WTC11 (cell line): ENCODE measurements at regions not wholly inside any gene's neighbourhood (a gene's known extent, or its start where the extent isn't known, plus 50 kb on each side); places are given as distances from the start of the nearest gene placed in this dataset.

Source experiments
- ATAC-seq: fragments of 200-7000 bp; cut with Tn5 transposase; 2 replicates; pipeline ENCODE4 v1.10.0; 2021; ENCODE audit warnings: mild to moderate bottlenecking, moderate library complexity
- CTCF ChIA-PET: fragments of 300-600 bp; sonication (Branson Sonifier 250); formaldehyde crosslinking; loops from one replicate; lab custom pipeline; 2021; ENCODE audit warnings: antibody characterized with exemption; lab: Charles Lee
- POLR2A ChIA-PET: fragments of 350-600 bp; sonication (Branson Sonifier 250); formaldehyde crosslinking; loops from one replicate; lab custom pipeline; 2021; ENCODE audit warnings: antibody characterized with exemption; lab: Charles Lee
- DNase-seq: peaks from one replicate; pipeline ENCODE4 v3.0.0; 2021; ENCODE audit warnings: low spot score
- H3K27ac Mint-ChIP-seq: 2 replicates; pipeline ENCODE4 v1.8.0; 2021; ENCODE audit warnings: mixed read lengths
- H3K27me3 Mint-ChIP-seq: 2 replicates; pipeline ENCODE4 v1.8.0; 2021; ENCODE audit warnings: low read depth, mild to moderate bottlenecking, moderate library complexity, mixed read lengths
- H3K36me3 Mint-ChIP-seq: 2 replicates; pipeline ENCODE4 v1.8.0; 2021; ENCODE audit warnings: mixed read lengths
- H3K4me1 Mint-ChIP-seq: 2 replicates; pipeline ENCODE4 v1.8.0; 2022; ENCODE audit warnings: mixed read lengths
- H3K4me3 Mint-ChIP-seq: 2 replicates; pipeline ENCODE4 v1.8.0; 2021; ENCODE audit warnings: mild to moderate bottlenecking, moderate library complexity, mixed read lengths
- H3K9me3 Mint-ChIP-seq: 2 replicates; pipeline ENCODE4 v1.8.0; 2021; ENCODE audit warnings: mixed read lengths
- CBFB ChIP-seq: sonication (generic); formaldehyde crosslinking; IDR thresholded peaks from 2 replicates; pipeline ENCODE4 v1.8.1; 2022; ENCODE audit warnings: mild to moderate bottlenecking, low read depth, missing genetic modification reagents
- CREM ChIP-seq: sonication (generic); formaldehyde crosslinking; IDR thresholded peaks from 2 replicates; pipeline ENCODE4 v1.8.1; 2022; ENCODE audit warnings: mild to moderate bottlenecking, missing genetic modification reagents, moderate library complexity
- CTCF ChIP-seq: fragments of 200-600 bp; IDR thresholded peaks from 2 replicates; pipeline ENCODE4 v1.8.0; 2022; ENCODE audit warnings: antibody characterized with exemption
- E2F1 ChIP-seq: sonication (generic); formaldehyde crosslinking; IDR thresholded peaks from 2 replicates; pipeline ENCODE4 v1.8.0; 2022; ENCODE audit warnings: mild to moderate bottlenecking, missing genetic modification reagents
- E2F5 ChIP-seq: sonication (generic); formaldehyde crosslinking; IDR thresholded peaks from 2 replicates; pipeline ENCODE4 v1.8.1; 2022; ENCODE audit warnings: mild to moderate bottlenecking, moderate library complexity, missing genetic modification reagents
- EMX1 ChIP-seq: fragments of 250-450 bp; sonication (Bioruptor Pico); IDR thresholded peaks from 2 replicates; pipeline ENCODE4 v1.8.0; 2021; ENCODE audit warnings: mild to moderate bottlenecking
- ERG ChIP-seq: fragments of 250-450 bp; sonication (Bioruptor Pico); IDR thresholded peaks from 2 replicates; pipeline ENCODE4 v1.8.0; 2021; ENCODE audit warnings: mild to moderate bottlenecking
- ESRRA ChIP-seq: sonication (generic); formaldehyde crosslinking; IDR thresholded peaks from 2 replicates; pipeline ENCODE4 v1.8.1; 2022; ENCODE audit warnings: mild to moderate bottlenecking, missing genetic modification reagents, borderline replicate concordance
- IRF1 ChIP-seq: sonication (generic); formaldehyde crosslinking; IDR thresholded peaks from 2 replicates; pipeline ENCODE4 v1.8.0; 2023; ENCODE audit warnings: missing genetic modification reagents
- MLX ChIP-seq: sonication (generic); formaldehyde crosslinking; IDR thresholded peaks from 2 replicates; pipeline ENCODE4 v1.8.1; 2023; ENCODE audit warnings: mild to moderate bottlenecking, missing genetic modification reagents, moderate library complexity
- PRDM15 ChIP-seq: sonication (generic); formaldehyde crosslinking; IDR thresholded peaks from 2 replicates; pipeline ENCODE4 v1.8.0; 2022; ENCODE audit warnings: missing genetic modification reagents
- PREB ChIP-seq: sonication (generic); formaldehyde crosslinking; IDR thresholded peaks from 2 replicates; pipeline ENCODE4 v1.8.1; 2022; ENCODE audit warnings: mild to moderate bottlenecking, missing genetic modification reagents, moderate library complexity, borderline replicate concordance
- PRRX2 ChIP-seq: fragments of 250-450 bp; sonication (Bioruptor Pico); IDR thresholded peaks from 2 replicates; pipeline ENCODE4 v1.8.0; 2021; ENCODE audit warnings: mild to moderate bottlenecking
- TEAD1 ChIP-seq: sonication (generic); formaldehyde crosslinking; IDR thresholded peaks from 2 replicates; pipeline ENCODE4 v1.8.0; 2022; ENCODE audit warnings: mild to moderate bottlenecking, missing genetic modification reagents
- TP53 ChIP-seq: sonication (generic); formaldehyde crosslinking; IDR thresholded peaks from 2 replicates; pipeline ENCODE4 v1.8.1; 2023; ENCODE audit warnings: mild to moderate bottlenecking, missing genetic modification reagents
- USF1 ChIP-seq: sonication (generic); formaldehyde crosslinking; IDR thresholded peaks from 2 replicates; pipeline ENCODE4 v1.8.0; 2022; ENCODE audit warnings: mild to moderate bottlenecking, missing genetic modification reagents
- ZNF138 ChIP-seq: sonication (generic); formaldehyde crosslinking; conservative IDR thresholded peaks from 2 replicates; pipeline ENCODE4 v1.8.1; 2022; ENCODE audit warnings: mild to moderate bottlenecking, moderate library complexity, missing genetic modification reagents
- ZNF425 ChIP-seq: fragments of 250-450 bp; sonication (Bioruptor Pico); conservative IDR thresholded peaks from 2 replicates; pipeline ENCODE4 v1.9.0; 2021; ENCODE audit warnings: mild to moderate bottlenecking
- ZNF671 ChIP-seq: fragments of 250-450 bp; sonication (Bioruptor Pico); IDR thresholded peaks from 2 replicates; pipeline ENCODE4 v1.8.0; 2021; ENCODE audit warnings: mild to moderate bottlenecking

- ChIA-PET POLR2A (no interaction called here), CTCF (interaction anchor here (1.2 kb wide), 1 partner anchor 17 kb away, joined by 3 read pairs; no protein-coding TSS in a partner anchor)
- Mint-ChIP-seq H3K27me3 (no peaks in the 10 kb centered on the region; the same call in 1 of the 2 replicates), H3K9me3 (no peaks in the 10 kb centered on the region), H3K36me3 (no peaks in the 10 kb centered on the region), H3K27ac (no peak overlapping the region), H3K4me3 (no peak overlapping the region), H3K4me1 (no peaks in the 10 kb centered on the region)
- no peak for ATAC-seq
- TF ChIP-seq TEAD1 (no peak), ZNF425 (no peak), ZNF671 (CRISPR knock-in tag) (no peak), E2F1 (CRISPR knock-in tag) (no peak), PREB (CRISPR knock-in tag) (no peak), MLX (no peak), PRRX2 (CRISPR knock-in tag) (no peak), PRDM15 (CRISPR knock-in tag) (no peak), ZNF138 (no peak), ESRRA (CRISPR knock-in tag) (no peak), ERG (CRISPR knock-in tag) (no peak), CREM (no peak), EMX1 (CRISPR knock-in tag) (no peak), USF1 (CRISPR knock-in tag) (no peak), TP53 (no peak), CBFB (no peak), IRF1 (CRISPR knock-in tag) (no peak), E2F5 (CRISPR knock-in tag) (no peak), CTCF (no peak)
- no peak for DNase-seq
Observed at GRCh38 chr10:78512205-78512550, 478.5 kb downstream of the RPS24 start.
